NCI-H2227 (cell line): ENCODE measurements at regions not wholly inside any gene's neighbourhood (a gene's known extent, or its start where the extent isn't known, plus 50 kb on each side); places are given as distances from the start of the nearest gene placed in this dataset.
"Not testable (repeated sequence)": the region's sequence is repeated elsewhere in the genome, so short reads cannot be mapped to it uniquely, and the experiment has no call there.

Source experiments
- DNase-seq: peaks from one replicate; lab custom pipeline; 2025; ENCODE audit not compliant: unreplicated experiment; lab: John Stamatoyannopoulos, UW

DNA sequence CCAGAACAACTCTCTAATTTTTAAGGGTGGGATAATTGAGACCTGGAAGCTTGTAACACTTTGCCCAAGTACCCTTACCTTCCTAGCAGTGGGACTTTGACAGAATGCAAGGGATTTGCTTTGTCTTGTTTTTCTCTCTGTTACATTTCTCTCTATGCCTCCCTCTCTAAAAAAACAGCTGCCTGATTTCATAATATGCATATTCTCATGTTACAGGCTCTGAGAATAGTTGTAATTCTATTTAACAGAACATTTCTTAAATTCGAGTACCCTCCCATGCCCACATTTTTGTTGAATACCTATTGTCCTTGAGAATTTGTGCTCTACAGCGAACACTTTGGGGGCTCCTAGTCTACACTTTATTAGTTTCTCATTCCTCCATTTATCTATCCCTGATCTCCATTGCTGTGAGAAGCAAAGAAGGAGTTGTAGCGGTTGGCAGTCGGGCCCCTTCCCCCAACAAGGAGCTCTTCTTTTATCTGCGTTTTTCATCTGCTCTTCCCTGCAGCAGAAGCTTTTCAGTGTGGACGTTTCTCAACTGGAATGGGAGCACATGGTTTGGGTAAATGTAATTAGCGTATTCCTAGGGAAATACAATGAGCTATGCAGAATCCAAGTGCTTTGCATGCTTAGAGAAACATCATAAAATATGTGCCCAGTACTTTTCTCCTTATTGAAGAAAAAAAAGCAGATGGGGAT, 117.7 kb upstream of the CCDC90B start:
- no peak for DNase-seq

DNA sequence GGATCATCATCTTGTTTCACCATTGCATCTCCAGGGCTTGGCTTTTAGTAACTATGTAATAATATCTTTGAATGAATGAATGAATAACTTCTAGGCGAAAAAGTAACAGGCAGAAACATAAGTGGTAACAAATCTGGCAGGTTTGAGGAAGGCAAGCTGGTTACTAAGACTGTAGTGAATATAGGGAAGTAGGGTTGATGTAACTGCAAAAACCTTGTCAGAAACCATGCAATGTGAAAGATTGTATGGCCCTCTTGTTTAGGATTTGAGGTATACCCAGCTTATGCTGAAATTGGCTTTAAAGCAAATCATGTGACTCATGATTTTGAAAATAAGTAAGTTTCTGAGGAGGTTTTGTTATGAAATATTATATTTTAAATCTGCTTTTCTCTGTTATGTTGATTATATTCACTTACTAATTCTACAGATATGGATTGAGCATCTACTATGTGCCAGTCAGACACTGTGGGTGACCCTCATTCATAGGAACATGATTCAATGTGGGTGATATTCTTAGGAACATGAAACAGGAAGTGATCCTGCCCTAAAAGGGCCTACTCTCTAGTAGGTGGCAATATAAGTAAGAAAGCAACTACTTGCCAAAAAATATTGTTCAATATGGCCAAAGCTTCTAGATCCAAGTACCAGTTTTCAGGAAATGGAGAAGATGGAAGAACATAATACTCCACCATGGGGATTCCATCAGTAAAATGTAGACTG, 115.5 kb upstream of the CCDC90B start:
- DNase-seq = no peak

DNA sequence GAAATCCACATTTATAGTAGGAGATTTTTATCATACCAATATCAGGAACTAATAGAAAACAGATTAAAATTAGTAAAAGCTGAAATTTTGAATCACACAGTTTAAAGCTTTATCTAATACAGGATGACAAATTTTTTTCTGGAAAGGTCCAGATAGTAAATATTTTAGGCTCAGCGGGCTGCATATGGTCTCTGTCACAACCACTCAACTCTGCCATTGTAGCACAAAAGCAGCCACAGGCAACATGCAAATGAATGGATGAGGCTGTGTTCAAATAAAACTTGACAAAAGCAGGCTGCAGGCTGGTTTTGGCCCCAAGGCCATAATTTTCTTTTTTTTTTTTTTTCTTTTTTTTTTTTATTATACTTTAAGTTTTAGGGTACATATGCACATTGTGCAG, 108.2 kb upstream of the CCDC90B start:
- no peak for DNase-seq

DNA sequence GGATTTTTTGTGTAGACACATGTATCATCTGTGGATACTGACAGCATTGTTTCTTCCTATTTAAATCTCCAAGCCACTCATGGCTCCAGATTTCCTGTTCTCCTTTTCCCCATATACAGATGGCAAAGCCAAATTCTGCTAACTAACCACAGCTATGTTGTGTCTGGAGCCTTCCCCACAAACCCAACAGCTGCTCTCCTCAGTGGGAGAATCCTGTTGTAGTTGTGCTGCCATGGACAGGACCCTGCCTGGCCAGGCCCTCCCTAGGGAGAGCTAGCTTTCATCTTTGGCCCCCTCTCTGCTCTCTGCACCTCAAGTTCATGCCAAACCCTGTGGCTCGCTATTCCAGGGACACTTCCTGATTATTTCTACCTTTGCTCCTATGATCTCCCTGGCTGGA, 106.4 kb upstream of the CCDC90B start:
- no peak for DNase-seq

DNA sequence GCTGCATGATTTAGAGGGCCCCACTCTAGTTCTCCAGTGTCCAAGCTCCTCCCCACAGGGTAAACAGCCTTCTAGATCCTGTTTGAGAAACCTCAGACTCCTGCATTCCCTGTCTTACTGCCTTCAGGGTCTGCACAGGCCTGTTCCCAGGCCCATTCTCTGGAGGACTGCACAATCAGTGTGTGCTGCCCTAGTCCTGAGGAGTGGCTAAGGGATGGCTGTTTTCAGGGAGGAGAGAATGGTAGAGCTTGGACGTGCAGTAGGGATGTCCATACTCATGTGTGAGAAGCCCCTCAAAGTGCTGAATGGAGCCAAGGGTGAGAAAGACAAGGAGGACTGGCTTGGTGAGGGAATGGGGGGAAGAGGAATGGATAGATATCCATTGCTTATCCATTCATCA, 103.8 kb upstream of the CCDC90B start:
- DNase-seq = no peak

DNA sequence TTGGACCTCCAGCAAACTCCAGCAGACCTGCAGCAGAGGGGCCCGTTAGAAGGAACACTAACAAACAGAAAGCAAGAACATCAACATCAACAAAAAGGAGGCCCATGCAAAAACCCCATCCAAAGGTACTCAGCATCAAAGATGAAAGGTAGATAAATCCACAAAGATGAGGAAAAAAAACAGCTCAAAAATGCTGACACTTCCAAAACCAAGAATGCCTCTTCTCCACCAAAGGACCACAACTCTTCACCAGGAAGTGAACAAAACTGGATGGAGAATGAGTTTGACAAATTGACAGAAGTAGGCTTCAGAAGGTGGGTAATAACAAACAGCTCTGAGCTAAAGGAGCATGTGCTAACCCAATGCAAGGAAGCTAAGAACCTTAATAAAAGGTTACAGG, 97.7 kb upstream of the CCDC90B start:
- DNase-seq = not testable (repeated sequence)

DNA sequence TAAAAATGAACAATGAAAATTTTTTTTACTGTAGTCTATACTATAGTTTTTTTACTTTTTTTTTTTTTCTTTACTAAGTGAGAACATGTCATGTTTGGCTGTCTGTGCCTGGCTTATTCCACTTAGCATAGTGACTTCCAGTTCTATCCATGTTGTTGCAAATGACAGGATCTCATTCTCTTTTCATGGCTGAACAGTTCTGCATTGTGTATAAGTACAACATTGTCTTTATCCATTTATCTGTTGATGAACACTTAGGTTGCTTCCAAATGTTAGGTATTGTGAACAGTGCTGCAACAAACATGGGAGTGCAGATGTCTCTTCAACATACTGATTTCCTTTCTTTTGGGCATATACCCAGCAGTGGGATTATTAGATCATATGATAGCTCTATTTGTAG, 88.1 kb upstream of the CCDC90B start:
- DNase-seq = no peak

DNA sequence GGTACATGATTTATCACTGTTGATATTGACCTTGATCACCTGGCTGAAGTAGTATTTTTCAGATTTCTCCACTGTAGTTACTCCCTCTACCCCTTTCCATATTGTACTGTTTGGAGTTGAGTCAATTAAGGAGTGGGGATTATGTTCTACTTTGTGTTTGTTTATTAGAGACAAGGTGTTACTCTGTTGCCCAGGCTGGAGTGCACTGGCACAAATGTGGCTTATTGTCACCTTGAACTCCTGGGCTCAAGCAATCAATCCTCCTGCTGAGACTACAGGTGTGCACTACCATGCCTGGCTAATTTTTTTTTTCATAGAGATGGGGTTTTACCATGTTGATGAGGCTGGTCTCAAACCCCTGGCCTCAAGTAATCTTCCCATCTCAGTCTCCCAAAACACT, 85.3 kb upstream of the CCDC90B start:
- no peak for DNase-seq

DNA sequence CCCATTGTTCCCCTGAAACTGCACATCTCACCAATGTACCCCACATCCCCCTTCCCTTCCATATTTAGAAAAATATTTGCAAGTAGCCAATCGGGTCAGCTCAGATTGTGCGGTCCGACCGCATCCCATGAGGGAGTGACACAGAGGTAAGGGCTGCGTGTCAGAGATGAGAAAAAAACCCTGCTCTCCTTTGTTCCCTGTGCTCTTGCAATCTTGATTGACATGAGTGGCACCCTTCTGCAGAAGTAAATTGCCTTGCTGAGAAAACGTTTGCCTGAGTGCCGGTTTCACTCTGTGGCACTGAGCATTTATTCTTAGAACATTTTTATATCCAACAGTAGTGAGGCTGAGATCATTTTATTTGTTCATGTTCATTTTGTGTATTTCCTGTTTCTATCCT, 81.6 kb upstream of the CCDC90B start:
- DNase-seq = no peak

DNA sequence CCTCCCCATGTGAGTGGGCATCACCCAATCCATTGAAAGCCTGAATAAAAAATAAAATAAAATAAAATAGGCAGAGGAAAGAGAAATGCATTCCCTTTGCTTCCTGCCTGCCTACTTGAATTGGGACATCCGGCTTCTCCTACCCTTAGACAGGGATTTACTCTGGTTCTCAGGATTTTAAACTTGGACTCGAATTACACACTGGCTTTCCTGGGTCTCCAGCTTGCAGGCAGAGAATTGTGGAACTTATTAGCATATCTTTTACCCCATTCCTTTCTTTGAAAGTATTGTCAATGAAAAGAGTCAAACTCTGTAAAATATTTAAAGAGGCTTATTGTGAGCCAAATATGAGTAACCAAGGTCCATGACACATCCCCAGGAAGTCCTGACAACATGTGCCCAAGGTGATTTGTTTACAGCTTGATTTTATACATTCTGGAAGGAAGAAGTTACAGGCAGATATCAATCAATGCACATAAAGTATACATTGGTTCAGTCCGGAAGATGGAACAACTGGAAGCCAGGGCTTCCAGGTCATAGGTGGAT, 78.4 kb upstream of the CCDC90B start:
- DNase-seq = no peak

DNA sequence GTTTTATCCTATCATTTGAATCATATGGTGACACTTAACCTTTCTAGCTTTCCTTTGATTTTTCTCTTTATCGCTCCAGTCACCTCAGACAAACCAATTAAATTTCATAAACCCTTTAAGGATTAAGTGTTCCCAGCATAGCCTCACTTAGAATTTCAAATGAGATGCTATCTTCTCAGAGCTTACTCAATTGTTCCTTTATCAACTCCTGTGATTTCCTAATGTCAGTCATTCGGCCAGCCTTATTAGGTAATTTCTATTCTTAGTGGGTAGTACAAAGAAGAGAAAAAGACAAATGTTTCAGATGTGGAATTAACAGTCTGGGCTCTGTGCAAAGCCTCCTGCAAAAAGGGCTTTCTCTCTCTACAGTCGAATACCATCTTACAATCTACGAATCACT, 77.1 kb upstream of the CCDC90B start:
- peak; percentile 32 for DNase-seq

DNA sequence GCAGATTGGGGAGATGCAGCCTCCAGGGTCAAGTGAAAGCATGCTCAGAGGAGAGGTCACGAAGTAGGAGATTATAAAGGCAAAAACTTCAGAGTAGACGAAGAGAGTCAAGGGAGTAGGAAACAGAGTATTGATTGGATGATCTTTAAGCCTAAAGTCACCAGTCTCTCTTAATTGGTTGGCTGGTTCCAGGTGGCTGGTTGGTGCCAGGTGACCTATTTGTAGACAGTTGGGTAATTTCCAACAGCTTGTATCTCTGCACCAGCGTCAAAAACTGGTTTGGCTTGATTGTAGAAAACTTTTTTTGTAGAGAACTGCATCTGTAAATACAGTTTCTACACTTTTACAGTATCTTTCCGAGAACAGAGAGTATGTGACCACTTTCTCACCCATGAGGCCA, 75.7 kb upstream of the CCDC90B start:
- DNase-seq = no peak

DNA sequence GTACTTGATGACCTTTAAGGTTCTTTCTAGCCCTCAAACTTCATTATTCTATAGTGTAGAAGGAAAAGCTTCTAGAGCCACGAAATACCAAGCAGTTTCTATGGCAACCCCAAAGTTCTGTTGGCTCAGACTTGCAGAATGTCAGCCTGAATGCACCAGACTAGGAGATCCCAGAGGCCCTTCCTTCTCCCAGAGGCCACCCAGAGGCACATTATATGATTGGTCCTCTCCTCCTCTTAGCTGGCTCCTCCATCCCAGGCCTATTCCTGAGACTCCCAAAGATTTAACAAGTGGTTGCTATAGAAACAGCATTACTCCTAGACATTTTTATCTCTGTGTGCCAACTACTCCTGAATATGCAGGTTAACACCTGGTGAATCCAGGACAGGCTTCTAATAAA, 69.2 kb upstream of the CCDC90B start:
- DNase-seq = no peak

DNA sequence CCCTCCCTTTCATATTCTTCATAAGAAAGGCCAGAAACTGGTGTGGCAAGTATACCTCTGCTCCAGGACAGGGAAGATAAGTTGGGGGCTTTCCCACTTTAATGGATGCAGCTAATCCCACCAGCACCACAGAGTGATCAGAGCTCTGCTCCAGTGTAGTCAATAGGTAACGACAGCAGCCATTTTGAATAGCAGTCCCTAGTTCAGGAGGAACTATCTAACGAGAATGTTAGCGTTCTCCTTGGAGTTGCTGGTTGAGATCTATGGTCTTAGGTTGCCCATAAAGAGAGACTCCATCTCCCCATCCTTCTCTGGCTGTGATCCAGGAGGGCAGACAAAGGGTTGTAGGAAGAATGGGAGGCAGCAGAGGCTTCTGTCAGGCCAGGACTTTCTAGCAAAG, 64.0 kb upstream of the CCDC90B start:
- no peak for DNase-seq

DNA sequence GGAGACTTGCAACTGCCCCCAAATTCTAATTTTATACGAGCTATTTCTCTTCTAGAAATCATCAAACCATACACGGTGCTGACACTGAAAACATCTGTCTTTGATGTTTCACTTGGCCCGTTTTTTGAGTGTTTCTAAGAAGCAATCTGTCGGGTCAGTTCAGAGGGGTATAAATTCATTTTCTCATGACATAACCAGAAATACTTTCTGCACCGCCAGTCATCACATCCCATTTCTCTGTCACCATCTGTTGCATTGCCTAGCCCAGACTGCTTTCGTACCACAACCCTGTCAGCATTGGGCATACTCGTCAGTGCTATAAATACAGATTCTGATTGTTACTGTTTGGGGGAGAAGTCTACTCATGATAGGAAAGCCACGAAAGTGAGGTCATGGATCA, 63.1 kb upstream of the CCDC90B start:
- no peak for DNase-seq

DNA sequence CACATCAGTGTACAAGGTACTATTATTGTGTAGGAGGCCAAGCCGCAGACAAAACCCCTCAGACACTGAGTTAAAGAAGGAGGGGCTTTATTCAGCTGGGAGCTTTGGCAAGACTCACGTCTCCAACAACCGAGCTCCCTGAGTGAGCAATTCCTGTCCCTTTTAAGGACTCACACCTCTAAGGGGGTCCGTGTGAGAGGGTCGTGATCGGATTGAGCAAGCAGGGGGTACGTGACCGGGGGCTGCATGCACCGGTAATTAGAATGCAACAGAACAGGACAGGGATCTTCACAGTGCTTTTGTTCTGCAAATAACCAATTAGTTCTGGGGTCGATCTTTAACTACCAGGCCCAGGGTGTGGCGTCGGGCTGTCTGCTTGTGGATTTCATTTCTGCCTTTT, 60.5 kb upstream of the CCDC90B start:
- DNase-seq = not testable (repeated sequence)

DNA sequence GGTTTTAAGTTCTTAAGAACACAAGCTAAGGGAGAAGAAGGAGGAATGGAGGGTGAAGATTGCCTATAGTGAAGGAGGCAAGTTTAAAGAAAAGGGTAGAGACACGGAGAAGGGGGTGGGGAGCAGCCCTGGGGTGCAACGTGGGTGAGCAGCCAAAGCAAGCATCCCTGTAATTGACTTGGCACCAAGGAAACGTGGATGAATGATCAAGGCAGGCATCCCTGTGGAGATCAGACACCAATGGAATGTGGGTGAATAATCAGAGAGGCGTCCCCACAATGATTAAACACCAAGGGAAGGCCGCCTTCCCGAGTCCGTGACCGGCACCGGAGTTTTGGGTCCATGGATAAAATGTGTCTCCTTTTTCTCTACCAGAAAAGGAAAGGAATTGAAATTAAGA, 58.4 kb upstream of the CCDC90B start:
- DNase-seq = not testable (repeated sequence)

DNA sequence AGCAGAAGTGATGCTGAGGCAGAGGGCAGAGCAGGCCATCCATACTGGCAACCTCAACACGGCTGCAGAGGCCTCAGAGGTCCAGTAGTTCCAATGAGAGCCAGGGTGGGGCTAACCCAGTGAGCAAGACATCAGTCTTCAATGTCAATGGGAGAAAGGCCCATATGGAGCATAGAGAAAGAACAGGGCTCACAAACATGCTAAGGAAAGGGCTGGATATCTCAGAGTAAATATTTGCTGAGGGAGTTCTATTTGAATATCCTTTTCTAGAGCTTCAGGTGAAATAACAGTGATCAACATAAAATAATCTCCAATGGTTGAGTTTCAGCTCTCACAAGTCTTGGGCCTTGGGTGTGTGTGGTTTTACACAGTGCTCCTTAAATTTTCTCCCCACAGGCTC, 50.8 kb upstream of the CCDC90B start:
- DNase-seq = no peak
